ENCODE measurements at regions not wholly inside any gene's neighbourhood (a gene's known extent, or its start where the extent isn't known, plus 50 kb on each side); places are given as distances from the start of the nearest gene placed in this dataset.

- DNase-seq, result no peak
Measured at GRCh38 chr3:182703233-182703632, 90.1 kb upstream of the ATP11B start.

GRCh38 chr3:182704926-182705325 lies 88.4 kb upstream of the ATP11B start:
- DNase-seq, result no peak

GRCh38 chr3:182708810-182709209 lies 84.5 kb upstream of the ATP11B start:
- no peak for DNase-seq

DNA sequence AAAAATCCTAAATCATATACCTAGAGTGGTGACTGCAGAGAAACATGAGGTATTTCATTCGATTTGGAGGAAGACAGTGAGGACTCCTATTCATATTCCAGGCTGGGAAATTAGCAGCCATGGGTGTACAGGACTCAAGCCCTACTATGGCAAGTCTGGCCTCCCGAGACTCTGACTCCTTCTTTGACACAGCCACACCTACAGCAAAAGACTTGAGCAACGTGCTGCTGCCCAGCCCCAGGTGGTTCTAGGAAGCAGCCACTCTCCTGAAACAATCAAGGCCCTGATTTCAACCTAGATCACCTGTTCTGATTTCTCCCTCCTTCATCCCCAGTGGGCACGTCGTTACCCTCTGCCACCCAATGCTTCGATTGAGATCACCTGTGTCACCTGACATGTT lies 84.0 kb upstream of the ATP11B start:
- DNase-seq, result no peak

DNA sequence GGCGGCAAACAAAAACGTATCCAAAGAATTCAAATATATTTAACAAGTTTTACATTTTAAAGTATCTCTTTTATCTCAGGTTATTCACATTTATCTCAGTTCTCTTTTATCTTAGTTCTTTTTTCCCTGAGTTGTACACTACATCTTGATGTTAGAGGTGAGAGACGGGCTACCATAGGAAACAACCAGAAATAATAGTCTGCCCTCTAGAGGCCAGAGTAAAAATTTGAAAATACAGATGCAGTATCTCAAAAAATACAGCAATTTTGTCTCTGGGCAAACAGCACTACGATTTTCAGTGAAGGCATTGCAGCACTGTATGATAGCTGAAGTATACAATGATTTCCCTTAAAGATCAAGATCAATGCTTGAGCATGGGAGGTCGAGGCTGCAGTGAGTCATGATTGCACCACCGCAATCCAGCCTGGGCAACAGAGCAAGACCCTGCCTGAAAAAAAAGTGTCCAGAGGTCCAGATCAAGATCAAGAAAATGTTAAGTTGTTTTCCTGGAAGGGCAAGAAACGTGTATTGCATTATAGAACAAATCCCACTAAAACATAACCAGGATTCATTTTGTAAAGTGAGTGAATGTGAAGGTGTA lies 82.6 kb upstream of the ATP11B start:
- DNase-seq, result peak; percentile 43

- DNase-seq, result no peak
Measured at GRCh38 chr3:182711261-182711683, 82.0 kb upstream of the ATP11B start.

DNA sequence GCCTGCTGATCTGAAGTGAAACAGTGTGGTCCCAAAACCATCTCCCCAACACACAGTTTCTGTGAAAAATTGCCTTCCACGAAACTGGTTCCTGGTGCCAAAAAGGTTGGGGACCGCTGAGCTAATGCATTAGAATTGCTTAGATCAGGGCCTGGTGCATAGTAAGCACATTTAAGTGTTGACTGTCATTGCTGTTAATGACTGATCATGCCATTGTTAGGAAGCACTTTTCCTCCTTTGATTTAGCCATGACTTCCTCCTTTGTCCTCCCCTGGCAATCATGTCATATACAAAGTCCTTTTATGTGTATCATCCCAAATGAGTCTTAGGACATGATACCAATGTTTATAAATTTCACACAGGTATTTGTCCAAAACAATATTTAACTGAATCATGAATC lies 81.5 kb upstream of the ATP11B start:
- DNase-seq, result no peak

GRCh38 chr3:182713111-182713510 lies 80.2 kb upstream of the ATP11B start:
- no peak for DNase-seq

DNA sequence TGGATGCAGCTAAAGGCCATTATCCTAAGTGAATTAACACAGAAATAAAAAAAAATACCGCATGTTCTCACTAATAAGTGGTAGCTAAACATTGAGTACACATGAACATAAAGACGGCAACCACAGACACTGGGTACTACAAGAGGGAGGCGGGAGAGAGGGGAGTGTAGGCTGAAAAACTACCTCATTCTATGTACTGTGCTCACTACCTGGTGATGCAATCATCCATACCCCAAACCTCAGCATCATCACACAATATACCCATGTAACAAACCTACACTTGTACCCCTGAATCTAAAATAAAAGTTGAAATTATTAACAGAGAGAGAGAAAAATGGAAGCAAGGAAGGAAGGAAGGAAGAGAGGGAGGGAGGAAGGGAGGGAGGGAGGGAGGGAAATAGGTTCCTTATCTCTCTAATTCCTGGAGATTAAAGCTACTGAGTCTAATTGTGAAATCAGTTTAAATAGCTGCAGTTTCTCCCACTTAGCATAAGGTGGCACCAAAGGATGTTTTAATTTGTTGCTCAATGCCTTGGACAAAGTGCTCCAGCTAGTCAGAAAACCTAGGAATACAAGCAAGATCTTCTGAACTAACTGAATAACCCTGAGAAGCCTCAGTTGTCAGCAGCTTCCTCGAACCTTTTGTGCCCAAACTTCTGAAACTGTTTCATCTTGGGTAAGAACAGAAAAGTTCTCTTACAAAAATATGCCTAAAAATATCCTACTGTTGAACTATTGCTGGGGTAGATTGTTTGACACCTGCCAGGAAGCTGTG lies 79.4 kb upstream of the ATP11B start:
- peak; percentile 29 for DNase-seq

GRCh38 chr3:182715006-182715405 lies 78.3 kb upstream of the ATP11B start:
- no peak for DNase-seq

DNA sequence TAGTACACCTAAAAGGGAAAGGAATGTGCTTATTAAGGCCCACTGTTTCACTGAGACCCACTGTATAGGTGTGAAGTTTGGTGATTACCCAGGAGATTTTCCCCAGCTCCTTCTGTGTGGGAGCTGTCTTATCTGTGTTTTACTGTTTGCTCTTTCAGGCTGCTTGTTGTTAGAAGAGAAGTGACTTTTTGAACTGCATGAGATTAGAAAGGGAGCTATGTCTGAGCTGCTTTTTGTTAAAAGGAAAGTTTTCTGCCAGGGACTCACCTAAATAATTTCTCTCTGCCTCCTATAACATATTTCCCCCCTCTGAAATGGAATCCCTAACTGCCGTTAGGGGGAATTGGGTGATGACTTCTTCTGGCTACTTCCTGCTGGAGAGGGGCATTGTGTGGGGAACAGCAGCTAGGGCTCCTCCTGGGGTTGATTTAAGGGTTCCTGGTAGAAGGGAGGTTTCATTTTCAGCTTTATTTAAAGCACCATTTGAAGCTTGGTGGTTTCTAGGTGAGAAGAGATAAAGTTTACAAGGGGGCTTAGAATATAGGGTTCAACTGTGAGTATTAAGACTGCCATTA lies 77.1 kb upstream of the ATP11B start:
- no peak for DNase-seq

GRCh38 chr3:182717216-182717615 lies 76.1 kb upstream of the ATP11B start:
- DNase-seq, result no peak

- no peak for DNase-seq
Measured at GRCh38 chr3:182722907-182723306, 70.4 kb upstream of the ATP11B start.

- DNase-seq, result no peak
Measured at GRCh38 chr3:182723596-182723995, 69.7 kb upstream of the ATP11B start.

DNA sequence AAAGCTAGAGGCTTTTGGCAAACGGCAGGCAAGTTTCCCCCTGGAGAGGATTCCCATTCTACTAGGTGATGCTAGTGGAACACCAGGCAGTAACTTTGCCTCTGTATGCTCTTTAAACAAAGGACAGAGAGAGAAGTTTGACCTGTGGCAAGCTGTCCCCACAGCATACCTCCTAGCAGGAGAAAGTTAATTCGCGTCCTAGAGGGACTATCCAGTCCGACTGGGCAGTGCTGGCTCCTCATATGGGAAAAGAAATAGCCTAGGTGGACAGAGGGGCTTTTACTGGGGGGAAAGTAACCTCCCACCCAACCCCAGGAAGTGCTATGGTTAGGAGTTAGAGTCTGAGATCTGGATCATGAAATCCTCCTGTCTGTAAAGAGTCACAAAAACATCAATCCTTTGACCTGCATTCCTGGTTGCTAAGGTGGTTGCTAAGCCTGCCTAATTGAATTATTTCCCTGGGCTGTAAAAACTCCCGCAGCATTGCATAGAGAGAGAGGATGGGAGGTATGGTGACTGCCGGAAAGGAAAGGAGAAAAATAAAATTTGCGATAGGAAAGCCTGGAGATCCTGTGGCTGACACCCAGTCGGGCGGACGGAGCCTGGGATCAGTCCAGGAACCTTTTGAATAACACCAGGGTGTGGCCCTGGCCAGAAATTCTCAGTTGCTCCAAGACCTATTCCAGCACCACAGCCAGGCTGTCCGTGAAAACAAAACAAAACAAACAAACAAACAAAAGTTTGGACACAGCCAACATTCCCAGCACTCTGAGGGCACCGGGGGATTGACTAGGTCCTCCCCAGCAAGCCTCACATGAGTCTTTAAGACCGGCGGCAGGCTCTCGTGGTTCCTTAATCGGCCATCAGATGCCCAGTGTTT lies 67.7 kb upstream of the ATP11B start:
- DNase-seq, result no peak

DNA sequence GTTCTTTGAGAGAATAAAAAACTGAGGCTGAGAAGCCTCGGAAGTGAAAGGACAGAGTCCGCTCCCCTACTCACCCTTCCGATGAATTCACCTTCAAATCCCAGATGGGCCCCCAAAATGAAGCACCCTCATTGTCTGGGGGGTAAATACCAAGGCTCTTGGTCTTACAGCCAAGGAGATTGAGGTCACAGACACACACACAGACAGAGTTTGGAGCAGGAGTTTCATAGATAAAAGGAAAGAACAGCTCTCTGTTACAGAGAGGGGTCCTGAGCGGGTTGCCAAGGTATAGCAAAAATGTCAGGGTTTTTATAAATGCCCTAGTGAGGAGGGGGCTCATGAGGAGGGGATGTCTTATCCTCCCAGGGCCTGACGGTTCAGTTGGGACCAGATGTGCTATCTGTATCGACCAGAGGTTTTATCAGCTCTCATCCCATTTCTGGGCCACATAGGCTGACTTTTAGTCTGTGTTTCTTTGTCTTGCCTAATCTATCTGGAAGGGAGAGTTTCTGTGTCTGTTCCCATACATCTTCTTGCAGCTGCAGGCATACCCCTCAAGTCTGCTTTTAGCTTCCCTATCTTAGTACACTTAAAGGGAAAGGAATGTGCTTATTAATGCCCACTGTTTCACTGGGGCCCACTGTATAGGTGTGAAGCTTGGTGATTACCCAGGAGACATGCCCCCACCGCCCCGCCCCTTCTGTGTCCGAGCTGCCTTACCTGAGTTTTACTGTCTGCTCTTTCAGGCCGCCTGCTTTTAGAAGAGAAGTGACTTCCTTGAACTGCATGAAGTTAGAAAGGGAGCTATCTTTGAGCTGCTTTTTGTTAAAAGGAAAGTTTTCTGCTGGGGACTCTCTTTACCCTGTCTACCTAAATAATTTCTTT lies 66.8 kb upstream of the ATP11B start:
- DNase-seq, result no peak

DNA sequence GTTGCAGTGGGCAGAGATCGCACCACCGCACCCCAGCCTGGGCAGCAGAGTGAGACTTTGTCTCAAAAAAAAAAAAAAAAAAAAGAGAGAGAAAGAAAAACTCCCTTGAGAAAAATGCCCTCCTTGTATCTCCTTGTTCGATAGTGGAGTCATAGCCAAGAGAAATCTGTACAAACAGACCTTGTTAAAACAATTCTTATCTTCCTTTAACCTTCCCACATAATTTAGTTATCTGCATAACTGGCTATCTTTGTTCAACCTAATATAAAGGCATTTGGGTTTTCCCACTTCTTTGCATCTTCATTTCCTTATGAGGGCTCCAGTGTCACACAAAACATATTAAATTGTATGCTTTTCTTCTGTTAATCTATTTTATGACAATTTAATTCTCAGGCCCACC lies 65.1 kb upstream of the ATP11B start:
- DNase-seq, result no peak

- no peak for DNase-seq
Measured at GRCh38 chr3:182729903-182730674, 63.2 kb upstream of the ATP11B start.

GRCh38 chr3:182730675-182731042 lies 62.6 kb upstream of the ATP11B start:
- no peak for DNase-seq

DNA sequence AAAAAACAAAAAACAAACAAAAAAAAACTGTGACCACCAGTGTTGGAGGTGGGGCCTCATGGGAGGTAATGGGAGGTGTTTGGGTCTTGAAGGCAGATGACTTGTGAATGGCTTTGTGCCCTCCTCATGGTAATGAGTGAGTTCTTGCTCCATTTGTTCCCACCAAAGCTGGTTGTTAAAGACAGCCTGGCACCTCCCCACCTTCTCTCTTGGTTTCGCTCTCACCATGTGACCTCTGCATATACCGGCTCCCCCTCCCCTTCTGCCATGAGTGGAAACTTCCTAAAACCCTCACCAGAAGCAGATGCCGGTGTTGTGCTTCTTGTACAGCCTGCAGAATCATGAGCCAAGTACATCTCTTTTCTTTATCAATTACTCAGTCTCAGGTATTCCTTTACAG lies 61.5 kb upstream of the ATP11B start:
- DNase-seq, result no peak

- no peak for DNase-seq
Measured at GRCh38 chr3:182732232-182733015, 60.9 kb upstream of the ATP11B start.

Data from NCI-H1694 treated with DMSO at 0.1 percent for 48 hours (cell line).